Ectodermal cell (in vitro differentiated cells): ENCODE measurements at regions not wholly inside any gene's neighbourhood (a gene's known extent, or its start where the extent isn't known, plus 50 kb on each side); places are given as distances from the start of the nearest gene placed in this dataset.

Experiments
- H3K27ac ChIP-seq: 2 replicates; pipeline ENCODE4 v1.7.0; 2013; ENCODE audit warnings: mild to moderate bottlenecking, low read depth, low read length; ENCODE audit not compliant: insufficient read depth, poor library complexity, severe bottlenecking
- H3K27me3 ChIP-seq: 2 replicates; pipeline ENCODE4 v1.7.0; 2013; ENCODE audit warnings: mild to moderate bottlenecking, low read length; ENCODE audit not compliant: insufficient read depth, control insufficient read depth, poor library complexity, severe bottlenecking
- H3K36me3 ChIP-seq: one replicate; pipeline ENCODE4 v1.7.0; 2013; ENCODE audit warnings: low read length; ENCODE audit not compliant: control insufficient read depth, insufficient read depth
- H3K4me1 ChIP-seq: one replicate; pipeline ENCODE4 v1.7.0; 2013; ENCODE audit warnings: low read length; ENCODE audit not compliant: control insufficient read depth, insufficient read depth
- H3K4me3 ChIP-seq: 2 replicates; pipeline ENCODE4 v1.7.0; 2013; ENCODE audit warnings: low read depth, low read length, control low read depth; ENCODE audit not compliant: insufficient read depth
- H3K9me3 ChIP-seq: 2 replicates; pipeline ENCODE4 v1.7.0; 2013; ENCODE audit warnings: mild to moderate bottlenecking, low read length, moderate library complexity; ENCODE audit not compliant: control insufficient read depth
- WGBS, 2 experiments: methylation state at CpG; one replicate each; pipeline ENCODE4 v1.1.7; 2013; ENCODE audit warnings: missing lambda C conversion rate in 2 of 2; 5-methylcytosine and 5-hydroxymethylcytosine counted together

GRCh38 chr4:187364851-187365250, 630.7 kb upstream of the ZFP42 start:
- Histone ChIP-seq H3K4me3 (no peak overlapping the region), H3K4me1 (no peaks in the 10 kb centered on the region), H3K27me3 (no peaks in the 10 kb centered on the region), H3K9me3 (no peaks in the 10 kb centered on the region), H3K36me3 (no peaks in the 10 kb centered on the region), H3K27ac (no peak overlapping the region)
- WGBS, 2 experiments = 94 to 95% methylated on average over 7 of the region's 7 CpGs

GRCh38 chr4:187366530-187366929, 629.0 kb upstream of the ZFP42 start:
- Histone ChIP-seq H3K27me3 (no peaks in the 10 kb centered on the region), H3K27ac (no peak overlapping the region), H3K4me3 (no peak overlapping the region), H3K36me3 (no peaks in the 10 kb centered on the region), H3K9me3 (no peaks in the 10 kb centered on the region), H3K4me1 (no peaks in the 10 kb centered on the region)
- 91 to 93% methylated on average over 3 of the region's 3 CpGs for WGBS, 2 experiments

GRCh38 chr4:187370918-187371317, 624.7 kb upstream of the ZFP42 start:
- Histone ChIP-seq H3K4me3 (no peak overlapping the region), H3K36me3 (no peaks in the 10 kb centered on the region), H3K27me3 (no peaks in the 10 kb centered on the region), H3K9me3 (no peaks in the 10 kb centered on the region), H3K27ac (no peak overlapping the region), H3K4me1 (no peaks in the 10 kb centered on the region)

GRCh38 chr4:187378441-187378840, 617.1 kb upstream of the ZFP42 start:
- no peak overlapping the region for H3K4me3 ChIP-seq
- no peaks in the 10 kb centered on the region for H3K9me3 ChIP-seq
- no peaks in the 10 kb centered on the region for H3K27me3 ChIP-seq
- 92 to 93% methylated on average over 2 to 3 of the region's 3 CpGs for WGBS, 2 experiments
- no peak overlapping the region for H3K27ac ChIP-seq
- H3K36me3 ChIP-seq = no peaks in the 10 kb centered on the region
- no peaks in the 10 kb centered on the region for H3K4me1 ChIP-seq

GRCh38 chr4:187380181-187380581, 615.4 kb upstream of the ZFP42 start:
- Histone ChIP-seq H3K27me3 (no peaks in the 10 kb centered on the region), H3K4me3 (no peak overlapping the region), H3K27ac (no peak overlapping the region), H3K4me1 (no peaks in the 10 kb centered on the region), H3K9me3 (no peaks in the 10 kb centered on the region), H3K36me3 (no peaks in the 10 kb centered on the region)
- 85 to 86% methylated on average over 4 of the region's 4 CpGs for WGBS, 2 experiments

DNA sequence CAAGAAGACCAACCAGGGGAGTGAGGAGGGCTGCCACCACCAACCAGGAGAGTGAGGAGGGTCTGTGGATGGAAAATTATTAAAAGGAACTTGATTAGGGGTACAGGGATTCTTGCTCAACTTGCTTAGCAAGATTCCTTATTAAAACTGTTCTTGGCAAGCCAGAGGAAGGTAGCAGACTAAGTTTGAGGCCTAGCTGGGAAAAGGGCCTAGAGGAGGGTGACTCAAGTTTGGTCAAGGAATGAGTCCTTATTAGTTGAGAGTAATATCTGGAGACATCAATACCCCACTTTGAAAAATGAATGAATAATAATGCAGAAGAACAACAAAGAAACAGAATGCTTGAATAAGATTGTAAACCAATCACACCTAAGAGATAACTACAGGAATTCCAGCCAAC, 612.4 kb upstream of the ZFP42 start:
- Histone ChIP-seq H3K36me3 (no peaks in the 10 kb centered on the region), H3K9me3 (no peaks in the 10 kb centered on the region), H3K27ac (no peak overlapping the region), H3K27me3 (no peaks in the 10 kb centered on the region), H3K4me3 (no peak overlapping the region), H3K4me1 (no peaks in the 10 kb centered on the region)

DNA sequence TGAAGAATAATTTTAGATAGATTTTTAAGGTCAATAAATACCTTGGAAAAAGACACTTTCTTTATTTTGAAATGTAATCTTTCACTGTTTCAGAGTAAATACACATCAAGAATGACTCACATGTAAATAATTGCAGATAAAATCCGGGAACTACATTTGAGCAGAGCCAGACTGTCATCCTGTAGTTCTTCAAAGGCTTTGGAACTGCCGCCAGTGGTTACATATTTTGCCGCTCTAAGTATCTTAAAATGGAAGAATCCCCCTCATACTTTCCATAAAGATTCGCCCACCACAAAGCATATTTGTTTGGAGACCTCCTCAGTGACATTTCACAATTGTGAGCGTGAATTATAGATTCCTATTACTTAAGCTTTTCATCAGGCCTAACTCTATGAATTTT, 607.8 kb upstream of the ZFP42 start:
- Histone ChIP-seq H3K9me3 (no peaks in the 10 kb centered on the region), H3K27ac (no peak overlapping the region)
- WGBS, 2 experiments = 91 to 92% methylated on average over 5 of the region's 5 CpGs

DNA sequence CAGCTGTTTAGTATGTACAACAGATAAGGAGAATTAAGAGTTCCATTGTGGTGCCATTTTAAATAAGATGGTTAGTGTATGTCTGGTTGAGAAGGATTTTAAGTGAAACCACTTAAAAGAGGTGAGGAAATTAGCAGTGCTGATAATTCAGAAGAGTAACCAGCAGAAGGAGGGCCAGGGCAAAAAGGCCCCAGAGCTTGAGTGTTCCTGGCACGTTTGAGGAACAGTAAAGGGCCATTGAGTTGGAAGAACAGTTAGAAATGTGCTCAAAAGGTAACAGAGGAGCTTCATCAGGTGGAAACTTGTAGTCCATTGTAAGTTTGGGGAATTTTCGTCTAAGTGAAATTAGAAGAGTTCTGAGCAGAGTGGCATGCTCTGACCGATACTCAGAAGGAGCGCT, 606.2 kb upstream of the ZFP42 start:
- no peaks in the 10 kb centered on the region for H3K4me1 ChIP-seq
- H3K27me3 ChIP-seq = no peaks in the 10 kb centered on the region
- no peak overlapping the region for H3K27ac ChIP-seq
- 90% methylated on average over 4 of the region's 4 CpGs for WGBS, 2 experiments
- no peaks in the 10 kb centered on the region for H3K36me3 ChIP-seq
- H3K9me3 ChIP-seq = no peaks in the 10 kb centered on the region
- no peak overlapping the region for H3K4me3 ChIP-seq

More for the DNA sequence above, 607.8 kb upstream of the ZFP42 start:
- Histone ChIP-seq H3K4me3 (no peak overlapping the region), H3K4me1 (no peaks in the 10 kb centered on the region), H3K27me3 (no peaks in the 10 kb centered on the region), H3K36me3 (no peaks in the 10 kb centered on the region)

DNA sequence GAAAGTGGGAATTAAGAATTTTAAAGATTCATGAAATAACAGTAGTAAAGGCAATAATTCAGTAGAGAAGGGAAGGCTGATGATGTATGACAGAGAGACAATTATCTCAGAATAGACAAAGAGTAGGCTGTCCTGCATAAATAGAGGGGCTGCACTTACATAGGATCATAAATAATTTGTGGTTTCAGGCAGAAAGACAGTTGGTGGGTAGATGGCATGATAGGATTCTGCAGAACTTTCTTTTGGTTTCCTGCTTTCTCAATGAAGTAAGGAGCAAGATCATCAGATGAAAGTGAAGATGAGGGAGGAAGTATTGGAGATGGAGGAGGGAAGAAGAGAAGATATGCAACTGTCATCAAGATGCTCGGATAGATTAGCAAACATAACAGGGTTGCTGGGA, 604.9 kb upstream of the ZFP42 start:
- Histone ChIP-seq H3K27ac (no peak overlapping the region), H3K27me3 (no peaks in the 10 kb centered on the region), H3K9me3 (no peaks in the 10 kb centered on the region), H3K4me3 (no peak overlapping the region), H3K36me3 (no peaks in the 10 kb centered on the region), H3K4me1 (no peaks in the 10 kb centered on the region)
- 96 to 100% methylated on average over 1 of the region's 1 CpG for WGBS, 2 experiments

GRCh38 chr4:187393531-187394344, 601.8 kb upstream of the ZFP42 start:
- H3K36me3 ChIP-seq = no peaks in the 10 kb centered on the region
- H3K27ac ChIP-seq = no peak overlapping the region
- WGBS, 2 experiments = 88% methylated on average over 1 of the region's 3 CpGs; no CpG with 5 or more reads in 1 of the 2 experiments
- no peak overlapping the region for H3K4me3 ChIP-seq
- no peaks in the 10 kb centered on the region for H3K27me3 ChIP-seq
- no peaks in the 10 kb centered on the region for H3K4me1 ChIP-seq
- H3K9me3 ChIP-seq = no peaks in the 10 kb centered on the region

- 87 to 89% methylated on average over 5 to 6 of the region's 6 CpGs for WGBS, 2 experiments
- Histone ChIP-seq H3K27ac (no peak overlapping the region), H3K27me3 (no peaks in the 10 kb centered on the region)
Observed at GRCh38 chr4:187396106-187396505, 599.5 kb upstream of the ZFP42 start.

More at GRCh38 chr4:187396106-187396505, 599.5 kb upstream of the ZFP42 start:
- Histone ChIP-seq H3K36me3 (no peaks in the 10 kb centered on the region), H3K4me1 (no peaks in the 10 kb centered on the region), H3K4me3 (no peak overlapping the region), H3K9me3 (no peaks in the 10 kb centered on the region)
